ENCODE measurements at regions not wholly inside any gene's neighbourhood (a gene's known extent, or its start where the extent isn't known, plus 50 kb on each side); places are given as distances from the start of the nearest gene placed in this dataset.

DNA sequence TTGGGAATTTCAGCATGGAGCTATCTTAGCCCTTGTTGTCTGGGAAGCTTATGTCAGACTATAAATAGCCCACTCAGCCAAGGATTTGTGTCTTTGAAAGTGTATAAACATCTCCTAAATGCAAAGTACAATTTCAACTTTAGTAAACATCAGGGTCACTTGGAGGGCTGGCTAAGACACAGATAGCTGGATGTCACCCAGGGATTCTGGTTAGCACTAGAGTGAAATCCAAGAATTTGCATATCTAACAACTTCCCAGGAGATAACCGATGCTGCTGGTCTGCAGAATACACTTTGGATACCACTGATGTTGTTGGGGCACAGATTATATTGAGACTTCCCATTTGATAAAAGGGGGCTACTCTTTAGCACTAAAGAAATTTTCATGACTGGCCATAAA lies 130.9 kb downstream of the PAX1 start:
- no peak for DNase-seq (ENCODE audit: low read depth, low spot score)
- TF ChIP-seq, protein P1, sequence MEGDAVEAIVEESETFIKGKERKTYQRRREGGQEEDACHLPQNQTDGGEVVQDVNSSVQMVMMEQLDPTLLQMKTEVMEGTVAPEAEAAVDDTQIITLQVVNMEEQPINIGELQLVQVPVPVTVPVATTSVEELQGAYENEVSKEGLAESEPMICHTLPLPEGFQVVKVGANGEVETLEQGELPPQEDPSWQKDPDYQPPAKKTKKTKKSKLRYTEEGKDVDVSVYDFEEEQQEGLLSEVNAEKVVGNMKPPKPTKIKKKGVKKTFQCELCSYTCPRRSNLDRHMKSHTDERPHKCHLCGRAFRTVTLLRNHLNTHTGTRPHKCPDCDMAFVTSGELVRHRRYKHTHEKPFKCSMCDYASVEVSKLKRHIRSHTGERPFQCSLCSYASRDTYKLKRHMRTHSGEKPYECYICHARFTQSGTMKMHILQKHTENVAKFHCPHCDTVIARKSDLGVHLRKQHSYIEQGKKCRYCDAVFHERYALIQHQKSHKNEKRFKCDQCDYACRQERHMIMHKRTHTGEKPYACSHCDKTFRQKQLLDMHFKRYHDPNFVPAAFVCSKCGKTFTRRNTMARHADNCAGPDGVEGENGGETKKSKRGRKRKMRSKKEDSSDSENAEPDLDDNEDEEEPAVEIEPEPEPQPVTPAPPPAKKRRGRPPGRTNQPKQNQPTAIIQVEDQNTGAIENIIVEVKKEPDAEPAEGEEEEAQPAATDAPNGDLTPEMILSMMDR (IDR thresholded peaks at IDR 0.05; ENCODE audit: low read depth, low read length), result no peak
- CTCF ChIA-PET, result no interaction called here

GRCh38 chr20:21835042-21835441 lies 129.6 kb downstream of the PAX1 start:
- Histone ChIP-seq H3K27me3 (ENCODE audit: control insufficient read depth, insufficient read depth, low read length) (no peaks in the 10 kb centered on the region), H3K9me3 (ENCODE audit: control insufficient read depth, insufficient read depth, low read length) (peaks cover 47% of the 10 kb centered on the region), H3K27ac (ENCODE audit: low read depth, low read length) (no peak overlapping the region), H3K4me3 (ENCODE audit: low read depth, low read length) (no peak overlapping the region)
- POLR2A ChIA-PET, result no interaction called here
- TF ChIP-seq, protein P1 (IDR thresholded peaks at IDR 0.05; ENCODE audit: low read depth, low read length), result no peak
- CTCF ChIA-PET, result no interaction called here
- DNase-seq (ENCODE audit: low read depth, low spot score), result no peak

More for the DNA sequence above, 130.9 kb downstream of the PAX1 start:
- Histone ChIP-seq H3K27me3 (ENCODE audit: control insufficient read depth, insufficient read depth, low read length) (no peaks in the 10 kb centered on the region), H3K27ac (ENCODE audit: low read depth, low read length) (no peak overlapping the region), H3K4me3 (ENCODE audit: low read depth, low read length) (no peak overlapping the region), H3K9me3 (ENCODE audit: control insufficient read depth, insufficient read depth, low read length) (peaks cover 48% of the 10 kb centered on the region)
- POLR2A ChIA-PET, result no interaction called here

DNA sequence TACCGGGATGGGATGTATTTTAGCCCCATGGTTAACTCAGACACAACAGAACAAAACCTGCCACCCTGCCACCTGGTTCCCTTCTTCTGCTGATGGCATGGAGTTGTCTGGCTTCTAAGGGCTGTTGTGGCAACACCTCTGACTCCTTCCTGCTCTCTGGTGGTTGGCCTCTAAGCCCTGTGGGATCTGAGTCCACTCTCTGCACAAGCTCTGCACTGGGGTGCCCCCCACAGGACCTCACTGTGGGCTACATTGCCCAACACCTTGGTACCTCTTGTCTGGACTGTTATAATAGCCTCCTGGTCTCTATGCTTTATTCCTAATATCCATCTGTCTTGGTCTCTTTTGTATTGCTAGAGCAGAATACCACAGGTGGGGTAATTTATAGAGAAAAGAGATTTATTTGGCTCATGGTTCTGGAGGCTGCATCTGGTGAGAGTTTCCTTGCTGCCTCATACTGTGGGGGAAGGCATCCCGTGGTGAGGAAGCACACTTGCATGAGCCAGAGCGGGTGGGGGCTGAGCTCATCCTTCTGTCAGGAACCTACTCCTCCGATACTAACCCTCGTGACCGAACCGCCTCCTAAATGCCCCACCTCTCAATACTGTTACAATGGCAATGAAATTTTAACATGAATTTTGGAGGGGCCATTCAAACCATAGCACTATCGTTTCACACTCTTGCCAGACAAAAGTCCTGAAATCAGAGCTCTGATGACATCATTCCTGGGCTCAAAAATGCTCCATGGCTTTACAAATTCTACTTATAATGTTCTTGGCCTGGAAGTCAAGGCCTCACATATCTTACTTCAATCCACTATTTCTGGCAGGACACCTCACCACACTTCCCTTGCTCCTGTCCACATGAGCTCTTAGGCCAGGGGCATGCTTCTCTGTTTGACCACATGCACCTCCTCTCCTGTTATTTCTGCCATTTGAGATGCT lies 127.2 kb downstream of the PAX1 start:
- POLR2A ChIA-PET, result no interaction called here
- no peak overlapping the region for H3K27ac ChIP-seq (ENCODE audit: low read depth, low read length)
- no peak for DNase-seq (ENCODE audit: low read depth, low spot score)
- CTCF ChIA-PET, result no interaction called here
- no peak overlapping the region for H3K4me3 ChIP-seq (ENCODE audit: low read depth, low read length)
- TF ChIP-seq, protein P1 (IDR thresholded peaks at IDR 0.05; ENCODE audit: low read depth, low read length), result no peak
- H3K9me3 ChIP-seq (ENCODE audit: control insufficient read depth, insufficient read depth, low read length), result peaks cover 46% of the 10 kb centered on the region
- H3K27me3 ChIP-seq (ENCODE audit: control insufficient read depth, insufficient read depth, low read length), result no peaks in the 10 kb centered on the region

DNA sequence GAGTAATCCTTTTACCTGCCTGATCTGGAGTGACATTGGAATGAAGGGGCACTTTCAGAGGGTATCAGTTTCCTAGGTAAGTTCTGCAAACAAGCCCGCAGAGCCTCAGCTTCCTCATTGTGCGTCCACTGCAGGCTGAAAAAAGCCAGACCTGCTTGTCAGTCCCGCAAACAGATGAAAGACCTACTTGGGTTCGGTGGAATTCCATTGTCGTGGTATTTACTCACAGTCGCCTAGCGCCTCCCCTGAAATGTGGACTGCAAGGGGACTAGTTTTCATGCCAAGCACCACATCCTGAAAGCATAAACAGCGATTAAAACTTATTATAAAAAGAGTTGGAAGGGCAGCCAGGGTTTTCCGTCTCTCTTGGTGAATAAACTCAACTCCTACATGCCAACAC lies 121.5 kb downstream of the PAX1 start:
- no peaks in the 10 kb centered on the region for H3K27me3 ChIP-seq (ENCODE audit: control insufficient read depth, insufficient read depth, low read length)
- ChIA-PET CTCF (no interaction called here), POLR2A (no interaction called here)
- H3K4me3 ChIP-seq (ENCODE audit: low read depth, low read length), result no peak overlapping the region
- TF ChIP-seq, protein P1 (IDR thresholded peaks at IDR 0.05; ENCODE audit: low read depth, low read length), result no peak
- no peak for DNase-seq (ENCODE audit: low read depth, low spot score)
- H3K9me3 ChIP-seq (ENCODE audit: control insufficient read depth, insufficient read depth, low read length), result peaks cover 28% of the 10 kb centered on the region
- H3K27ac ChIP-seq (ENCODE audit: low read depth, low read length), result no peak overlapping the region

GRCh38 chr20:21821358-21821757 lies 115.9 kb downstream of the PAX1 start:
- DNase-seq (ENCODE audit: low read depth, low spot score), result no peak
- no peaks in the 10 kb centered on the region for H3K27me3 ChIP-seq (ENCODE audit: control insufficient read depth, insufficient read depth, low read length)
- no peak overlapping the region for H3K4me3 ChIP-seq (ENCODE audit: low read depth, low read length)
- H3K9me3 ChIP-seq (ENCODE audit: control insufficient read depth, insufficient read depth, low read length), result peaks cover 11% of the 10 kb centered on the region; the same call in 1 of the 2 replicates
- POLR2A ChIA-PET, result no interaction called here
- TF ChIP-seq, protein P1 (IDR thresholded peaks at IDR 0.05; ENCODE audit: low read depth, low read length), result no peak
- CTCF ChIA-PET, result no interaction called here
- no peak overlapping the region for H3K27ac ChIP-seq (ENCODE audit: low read depth, low read length)
